Muscle of arm (tissue), 1 donor: ENCODE measurements at regions not wholly inside any gene's neighbourhood (a gene's known extent, or its start where the extent isn't known, plus 50 kb on each side); places are given as distances from the start of the nearest gene placed in this dataset.
"Not testable (repeated sequence)": the region's sequence is repeated elsewhere in the genome, so short reads cannot be mapped to it uniquely, and the experiment has no call there.

Experiments
- DNase-seq: peaks from one replicate; pipeline ENCODE4 v3.0.0-alpha.2; 2013

GRCh38 chr2:91839904-91840868 lies 3031.0 kb upstream of the TEKT4 start:
- no peak for DNase-seq

DNA sequence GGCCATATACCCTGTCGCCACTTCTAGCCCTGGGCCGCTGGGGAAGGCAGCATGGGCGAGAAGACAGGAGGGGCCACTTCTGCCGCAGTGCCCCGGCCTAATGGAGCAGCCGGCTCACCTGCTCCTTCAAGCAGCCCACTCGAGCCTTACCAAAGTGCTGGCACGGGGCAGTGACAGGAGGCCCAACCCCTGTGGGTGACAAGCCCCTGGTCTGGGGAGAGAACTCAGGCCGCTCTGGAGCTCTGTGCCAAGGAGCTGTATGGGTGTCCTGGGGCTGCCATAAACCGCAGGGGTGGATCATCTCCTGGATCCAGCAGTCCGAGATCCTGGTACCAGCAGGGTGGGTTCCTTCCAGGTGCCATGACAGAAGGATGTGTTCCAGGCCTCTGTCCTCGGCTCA lies 3029.0 kb upstream of the TEKT4 start:
- DNase-seq: not testable (repeated sequence)

DNA sequence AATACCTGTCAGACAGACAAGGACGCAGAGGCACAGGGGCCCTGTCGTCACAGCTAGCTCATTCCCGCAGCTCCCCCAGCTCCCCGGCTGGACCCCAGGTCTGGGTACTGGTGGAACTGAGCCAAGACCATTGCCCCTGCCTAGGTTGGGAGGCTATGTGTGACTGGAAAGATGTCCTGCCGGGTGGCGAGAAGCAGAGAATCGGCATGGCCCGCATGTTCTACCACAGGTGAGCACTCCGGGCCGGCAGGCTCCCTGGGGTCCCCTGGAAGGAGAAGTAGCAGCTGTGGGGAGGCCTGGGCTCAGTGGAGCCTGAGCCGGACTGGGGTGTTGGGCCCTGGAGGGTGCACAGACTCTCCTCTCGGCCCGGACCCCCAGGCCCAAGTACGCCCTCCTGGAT lies 3028.3 kb upstream of the TEKT4 start:
- DNase-seq: not testable (repeated sequence)

GRCh38 chr2:91843723-91844450 lies 3027.3 kb upstream of the TEKT4 start:
- not testable (repeated sequence) for DNase-seq

GRCh38 chr2:91844451-91844825 lies 3026.8 kb upstream of the TEKT4 start:
- DNase-seq: not testable (repeated sequence)

- DNase-seq: not testable (repeated sequence)
Measured at GRCh38 chr2:91846388-91846787, 3024.8 kb upstream of the TEKT4 start.

DNA sequence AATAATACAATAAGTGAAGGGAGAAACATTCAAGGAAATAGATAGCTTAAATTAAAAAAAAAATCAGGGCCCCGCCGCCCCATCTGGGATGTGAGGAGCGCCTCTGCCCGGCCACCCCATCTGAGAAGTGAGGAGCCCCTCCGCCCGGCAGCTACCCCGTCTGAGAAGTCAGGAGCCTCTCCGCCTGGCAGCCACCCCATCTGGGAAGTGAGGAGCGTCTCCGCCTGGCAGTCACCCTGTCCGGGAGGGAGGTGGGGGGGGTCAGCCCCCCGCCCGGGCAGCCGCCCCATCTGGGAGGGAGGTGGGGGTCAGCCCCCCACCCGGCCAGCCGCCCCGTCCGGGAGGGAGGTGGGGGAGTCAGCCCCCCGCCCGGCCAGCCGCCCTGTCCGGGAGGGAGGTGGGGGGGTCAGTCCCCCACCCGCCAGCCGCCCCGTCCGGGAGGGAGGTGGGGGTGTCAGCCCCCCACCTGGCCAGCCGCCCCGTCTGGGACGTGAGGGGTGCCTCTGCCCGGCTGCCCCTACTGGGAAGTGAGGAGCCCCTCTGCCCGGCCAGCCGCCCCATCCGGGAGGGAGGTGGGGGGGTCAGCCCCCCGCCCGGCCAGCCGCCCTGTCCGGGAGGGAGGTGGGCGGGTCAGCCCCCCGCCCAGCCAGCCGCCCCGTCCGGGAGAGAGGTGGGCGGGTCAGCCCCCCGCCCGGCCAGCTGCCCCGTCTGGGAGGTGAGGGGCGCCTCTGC lies 3019.4 kb upstream of the TEKT4 start:
- DNase-seq: not testable (repeated sequence)

DNA sequence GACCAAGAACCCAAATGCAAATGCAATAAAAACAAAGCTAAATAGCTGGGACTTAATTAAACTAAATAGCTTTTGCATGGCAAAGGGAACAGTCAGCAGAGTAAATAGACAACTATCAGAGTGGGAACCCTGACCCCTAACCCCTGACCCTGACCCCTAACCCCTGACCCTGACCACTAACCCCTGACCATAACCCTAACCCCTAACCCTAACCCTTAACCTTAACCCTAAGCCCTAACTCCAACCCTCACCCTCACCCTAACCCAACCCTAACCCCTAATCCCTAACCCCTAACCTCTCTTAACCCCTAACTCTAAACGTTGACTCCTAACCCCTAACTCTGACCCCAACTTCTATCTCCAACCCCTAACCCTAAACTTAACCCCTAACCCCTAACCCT lies 3014.3 kb upstream of the TEKT4 start:
- DNase-seq: not testable (repeated sequence)

DNA sequence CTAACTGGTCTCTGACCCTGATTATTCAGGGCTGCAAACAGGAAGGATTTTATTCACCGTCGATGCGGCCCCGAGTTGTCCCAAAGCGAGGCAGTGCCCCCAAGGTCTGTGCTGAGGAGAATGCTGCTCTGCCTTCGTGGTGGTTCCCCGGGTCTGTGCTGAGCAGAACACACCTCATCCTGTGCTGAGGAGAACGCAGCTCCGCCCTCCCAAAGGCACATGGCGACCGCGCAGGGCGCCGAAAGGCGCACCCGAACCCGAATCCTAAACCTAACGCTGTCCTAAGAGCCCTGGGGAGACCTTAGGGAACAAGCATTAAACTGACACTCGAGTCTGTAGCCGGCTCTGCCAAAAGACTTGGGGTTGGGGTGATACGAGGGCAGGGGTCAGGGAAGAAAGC lies 3013.5 kb upstream of the TEKT4 start:
- not testable (repeated sequence) for DNase-seq

DNA sequence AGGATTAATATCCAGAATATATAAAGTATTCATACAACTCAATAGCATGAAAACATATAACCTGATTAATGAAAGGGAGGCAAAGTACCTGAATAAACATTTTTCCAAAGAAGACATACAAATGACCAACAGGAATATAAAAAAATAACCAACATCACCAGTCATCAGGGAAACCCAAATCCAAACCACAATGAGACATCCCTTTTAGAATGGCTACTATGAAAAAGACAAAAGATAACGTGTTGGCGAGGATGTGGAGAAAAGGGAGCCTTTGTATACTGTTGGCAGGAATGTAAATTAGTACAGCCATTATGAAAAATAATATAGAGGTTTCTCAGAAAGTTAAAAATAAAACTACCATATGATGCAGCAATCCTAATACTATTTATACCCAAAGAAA lies 2999.5 kb upstream of the TEKT4 start:
- not testable (repeated sequence) for DNase-seq

- DNase-seq: not testable (repeated sequence)
Measured at GRCh38 chr2:91873416-91873815, 2997.8 kb upstream of the TEKT4 start.

GRCh38 chr2:91877658-91878210 lies 2993.5 kb upstream of the TEKT4 start:
- DNase-seq: not testable (repeated sequence)

DNA sequence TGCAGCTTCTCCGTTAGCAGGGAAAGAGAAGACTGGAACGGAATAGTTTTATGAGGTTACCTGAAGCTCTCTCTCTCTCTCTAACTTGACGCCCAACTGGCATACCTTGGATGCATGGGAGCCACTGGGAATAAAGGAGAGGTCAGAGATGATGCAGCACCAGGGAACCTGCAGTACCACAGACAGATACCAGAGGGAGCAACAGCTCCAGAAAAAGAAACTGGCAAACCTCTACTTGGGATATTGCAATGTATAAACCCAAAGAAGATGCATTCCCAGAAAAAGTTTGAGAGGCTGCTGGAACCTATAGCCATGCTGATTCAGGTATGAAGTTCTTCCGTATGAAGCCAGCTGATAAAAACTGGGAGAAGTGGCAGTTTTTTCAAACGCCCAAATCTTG lies 2976.1 kb upstream of the TEKT4 start:
- not testable (repeated sequence) for DNase-seq

- DNase-seq: not testable (repeated sequence)
Measured at GRCh38 chr2:91917602-91918001, 2953.6 kb upstream of the TEKT4 start.
